IMR-90 (cell line): ENCODE measurements at regions not wholly inside any gene's neighbourhood (a gene's known extent, or its start where the extent isn't known, plus 50 kb on each side); places are given as distances from the start of the nearest gene placed in this dataset.

Source experiments
- CHD1 ChIP-seq: IDR thresholded peaks from 2 replicates; pipeline ENCODE4 v1.6.1; 2012; ENCODE audit warnings: low read depth, low read length, improper control_type of control experiment
- MAFK ChIP-seq: IDR thresholded peaks from 2 replicates; pipeline ENCODE4 v1.6.1; 2012; ENCODE audit warnings: low read depth, low read length, improper control_type of control experiment
- MAZ ChIP-seq: IDR thresholded peaks from 2 replicates; pipeline ENCODE4 v1.6.1; 2012; ENCODE audit warnings: low read depth, mild to moderate bottlenecking, low read length, improper control_type of control experiment, moderate library complexity, borderline replicate concordance
- MXI1 ChIP-seq: IDR thresholded peaks from 2 replicates; pipeline ENCODE4 v1.6.1; 2012; ENCODE audit warnings: low read depth, mild to moderate bottlenecking, low read length, moderate library complexity, borderline replicate concordance
- NFE2L2 ChIP-seq: fragments of 150-350 bp; IDR thresholded peaks from 2 replicates; pipeline ENCODE4 v1.6.1; 2016; ENCODE audit warnings: low read depth, mild to moderate bottlenecking, low read length
- POLR2A ChIP-seq: IDR thresholded peaks from 2 replicates; pipeline ENCODE4 v1.6.1; 2012; ENCODE audit warnings: mild to moderate bottlenecking, low read depth, low read length
- RAD21 ChIP-seq: IDR thresholded peaks from 2 replicates; pipeline ENCODE4 v1.6.1; 2012; ENCODE audit warnings: low read length, improper control_type of control experiment
- RFX5 ChIP-seq: IDR thresholded peaks from 2 replicates; pipeline ENCODE4 v1.8.0; 2012; ENCODE audit warnings: low read depth, mild to moderate bottlenecking, low read length, moderate library complexity
- SMC3 ChIP-seq: fragments of 150-350 bp; IDR thresholded peaks from 2 replicates; pipeline ENCODE4 v1.6.1; 2016; ENCODE audit warnings: low read depth, mild to moderate bottlenecking, antibody characterized with exemption, low read length, moderate library complexity
- TF ChIP-seq, protein P1 (sequence below): conservative IDR thresholded peaks from 2 replicates; pipeline ENCODE4 v1.5.1; 2012; ENCODE audit warnings: mild to moderate bottlenecking, low read depth, low read length, improper control_type of control experiment
- TF ChIP-seq, protein P2 (sequence below): fragments of 150-350 bp; IDR thresholded peaks from 2 replicates; pipeline ENCODE4 v1.6.1; 2017; ENCODE audit warnings: mild to moderate bottlenecking, antibody characterized with exemption, low read length, low read depth
- TF ChIP-seq, protein P3 (sequence below): fragments of 150-350 bp; IDR thresholded peaks from 2 replicates; pipeline ENCODE4 v1.6.1; 2016; ENCODE audit warnings: low read depth, mild to moderate bottlenecking, low read length, moderate library complexity, borderline replicate concordance

DNA sequence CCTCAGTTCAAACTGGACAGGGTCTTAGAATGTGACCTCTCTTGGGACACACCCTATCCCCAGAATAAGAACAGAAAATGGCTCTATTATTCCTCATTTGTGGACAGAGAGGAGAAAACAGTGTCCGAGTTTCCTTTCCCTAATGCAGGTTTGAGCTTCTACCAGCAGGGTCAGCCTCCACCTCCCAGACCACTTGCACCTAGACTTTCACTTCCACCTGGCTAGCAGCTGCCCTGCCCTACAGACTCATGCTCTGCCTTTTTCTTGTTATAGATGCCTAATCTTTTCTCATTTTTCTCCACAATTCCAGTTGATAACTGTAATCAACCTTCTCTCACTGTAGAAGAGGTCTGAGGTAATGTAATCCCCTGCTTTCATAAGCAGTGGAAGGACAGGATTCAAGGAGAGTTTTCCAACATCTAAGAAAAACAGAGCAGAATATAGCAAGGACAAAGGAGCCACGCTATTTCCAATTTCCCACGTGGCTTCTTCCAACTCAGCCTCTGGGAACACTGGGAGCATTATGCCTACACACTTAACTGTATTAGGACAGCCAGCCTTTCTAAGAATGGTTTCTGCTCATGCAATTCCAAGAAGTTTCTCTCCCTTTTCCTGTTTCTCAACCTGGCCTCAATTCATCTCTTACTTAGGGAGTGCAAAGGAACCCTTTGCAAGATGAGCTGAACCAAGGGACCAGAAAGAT, 239.8 kb downstream of the BCL11A start:
- TF ChIP-seq, protein P1, sequence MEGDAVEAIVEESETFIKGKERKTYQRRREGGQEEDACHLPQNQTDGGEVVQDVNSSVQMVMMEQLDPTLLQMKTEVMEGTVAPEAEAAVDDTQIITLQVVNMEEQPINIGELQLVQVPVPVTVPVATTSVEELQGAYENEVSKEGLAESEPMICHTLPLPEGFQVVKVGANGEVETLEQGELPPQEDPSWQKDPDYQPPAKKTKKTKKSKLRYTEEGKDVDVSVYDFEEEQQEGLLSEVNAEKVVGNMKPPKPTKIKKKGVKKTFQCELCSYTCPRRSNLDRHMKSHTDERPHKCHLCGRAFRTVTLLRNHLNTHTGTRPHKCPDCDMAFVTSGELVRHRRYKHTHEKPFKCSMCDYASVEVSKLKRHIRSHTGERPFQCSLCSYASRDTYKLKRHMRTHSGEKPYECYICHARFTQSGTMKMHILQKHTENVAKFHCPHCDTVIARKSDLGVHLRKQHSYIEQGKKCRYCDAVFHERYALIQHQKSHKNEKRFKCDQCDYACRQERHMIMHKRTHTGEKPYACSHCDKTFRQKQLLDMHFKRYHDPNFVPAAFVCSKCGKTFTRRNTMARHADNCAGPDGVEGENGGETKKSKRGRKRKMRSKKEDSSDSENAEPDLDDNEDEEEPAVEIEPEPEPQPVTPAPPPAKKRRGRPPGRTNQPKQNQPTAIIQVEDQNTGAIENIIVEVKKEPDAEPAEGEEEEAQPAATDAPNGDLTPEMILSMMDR = no peak
- no peak for TF ChIP-seq SMC3
- TF ChIP-seq POLR2A = no peak
- no peak for TF ChIP-seq MAZ
- no peak for TF ChIP-seq RAD21
- no peak for TF ChIP-seq MAFK
- no peak for TF ChIP-seq NFE2L2
- TF ChIP-seq, protein P2, sequence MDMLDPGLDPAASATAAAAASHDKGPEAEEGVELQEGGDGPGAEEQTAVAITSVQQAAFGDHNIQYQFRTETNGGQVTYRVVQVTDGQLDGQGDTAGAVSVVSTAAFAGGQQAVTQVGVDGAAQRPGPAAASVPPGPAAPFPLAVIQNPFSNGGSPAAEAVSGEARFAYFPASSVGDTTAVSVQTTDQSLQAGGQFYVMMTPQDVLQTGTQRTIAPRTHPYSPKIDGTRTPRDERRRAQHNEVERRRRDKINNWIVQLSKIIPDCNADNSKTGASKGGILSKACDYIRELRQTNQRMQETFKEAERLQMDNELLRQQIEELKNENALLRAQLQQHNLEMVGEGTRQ = no peak
- no peak for TF ChIP-seq MXI1
- TF ChIP-seq RFX5 = no peak
- TF ChIP-seq, protein P3, sequence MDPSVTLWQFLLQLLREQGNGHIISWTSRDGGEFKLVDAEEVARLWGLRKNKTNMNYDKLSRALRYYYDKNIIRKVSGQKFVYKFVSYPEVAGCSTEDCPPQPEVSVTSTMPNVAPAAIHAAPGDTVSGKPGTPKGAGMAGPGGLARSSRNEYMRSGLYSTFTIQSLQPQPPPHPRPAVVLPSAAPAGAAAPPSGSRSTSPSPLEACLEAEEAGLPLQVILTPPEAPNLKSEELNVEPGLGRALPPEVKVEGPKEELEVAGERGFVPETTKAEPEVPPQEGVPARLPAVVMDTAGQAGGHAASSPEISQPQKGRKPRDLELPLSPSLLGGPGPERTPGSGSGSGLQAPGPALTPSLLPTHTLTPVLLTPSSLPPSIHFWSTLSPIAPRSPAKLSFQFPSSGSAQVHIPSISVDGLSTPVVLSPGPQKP = no peak
- TF ChIP-seq CHD1 = no peak
